SK-N-SH treated with all-trans-retinoic acid at 6 μM for 48 hours (cell line): ENCODE measurements at regions not wholly inside any gene's neighbourhood (a gene's known extent, or its start where the extent isn't known, plus 50 kb on each side); places are given as distances from the start of the nearest gene placed in this dataset.

Experiments used
- ARNTL ChIP-seq: fragments of 450-650 bp; formaldehyde crosslinking; IDR thresholded peaks from 2 replicates; pipeline ENCODE4 v1.5.0; 2020; ENCODE audit warnings: low read depth, mild to moderate bottlenecking, moderate library complexity, borderline replicate concordance
- BACH2 ChIP-seq: fragments of 250-450 bp; sonication (Bioruptor Pico); IDR thresholded peaks from 2 replicates; pipeline ENCODE4 v1.9.0; 2021; ENCODE audit warnings: mild to moderate bottlenecking, borderline replicate concordance
- GLIS3 ChIP-seq: fragments of 250-450 bp; sonication (Bioruptor Pico); IDR thresholded peaks from 2 replicates; pipeline ENCODE4 v1.5.0; 2020; ENCODE audit warnings: mild to moderate bottlenecking, moderate library complexity
- SNAI2 ChIP-seq: fragments of 250-450 bp; sonication (Bioruptor Pico); IDR thresholded peaks from 2 replicates; pipeline ENCODE4 v1.5.0; 2020; ENCODE audit warnings: mild to moderate bottlenecking, moderate library complexity
- TOX ChIP-seq: fragments of 250-450 bp; sonication (Bioruptor Pico); IDR thresholded peaks from 2 replicates; pipeline ENCODE4 v1.8.0; 2021; ENCODE audit warnings: mild to moderate bottlenecking, moderate library complexity, borderline replicate concordance
- ZFP3 ChIP-seq: fragments of 250-450 bp; sonication (Bioruptor Pico); IDR thresholded peaks from 2 replicates; pipeline ENCODE4 v1.5.0; 2020; ENCODE audit warnings: mild to moderate bottlenecking, moderate library complexity
- ZFP30 ChIP-seq: fragments of 450-650 bp; formaldehyde crosslinking; IDR thresholded peaks from 2 replicates; pipeline ENCODE4 v1.5.0; 2022; ENCODE audit warnings: mild to moderate bottlenecking, moderate library complexity

DNA sequence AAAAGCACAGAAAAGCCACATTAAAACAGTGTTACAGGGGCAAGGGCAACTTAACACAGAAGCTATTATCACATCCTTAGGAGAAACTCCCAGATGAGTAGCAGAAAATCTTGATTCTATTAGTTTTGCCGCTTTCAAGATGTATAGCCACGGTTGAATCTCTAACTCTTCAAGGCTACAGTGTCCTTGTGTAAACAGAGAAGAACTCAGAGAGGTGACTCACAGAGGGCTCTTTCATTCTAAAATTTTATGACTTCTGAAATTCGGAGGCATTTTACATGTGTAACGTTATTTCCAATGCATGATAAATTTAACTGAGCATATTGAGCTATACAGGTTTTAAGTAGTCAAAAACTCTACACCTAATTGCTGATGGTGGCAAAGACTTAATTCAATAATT is 846.6 kb downstream of the GBE1 start:
- no peak for TF ChIP-seq TOX
- no peak for TF ChIP-seq SNAI2
- TF ChIP-seq ARNTL (CRISPR knock-in tag): no peak
- no peak for TF ChIP-seq ZFP3 (CRISPR knock-in tag)
- TF ChIP-seq BACH2 (CRISPR knock-in tag): no peak
- no peak for TF ChIP-seq GLIS3
- TF ChIP-seq ZFP30: no peak
